Mesodermal cell (in vitro differentiated cells): ENCODE measurements at regions not wholly inside any gene's neighbourhood (a gene's known extent, or its start where the extent isn't known, plus 50 kb on each side); places are given as distances from the start of the nearest gene placed in this dataset.
A peak's percentile ranks its signal among the peaks of the same experiment; 100 is the strongest.

Experiments
- H3K27ac ChIP-seq: 2 replicates; pipeline ENCODE4 v1.7.0; 2013; ENCODE audit warnings: mild to moderate bottlenecking, low read depth, low read length, moderate library complexity; ENCODE audit not compliant: severe bottlenecking
- H3K36me3 ChIP-seq: 2 replicates; pipeline ENCODE4 v1.7.1; 2013; ENCODE audit warnings: mild to moderate bottlenecking, low read length, moderate library complexity; ENCODE audit not compliant: control insufficient read depth, insufficient read depth
- H3K4me1 ChIP-seq: one replicate; pipeline ENCODE4 v1.7.1; 2013; ENCODE audit warnings: mild to moderate bottlenecking, low read length; ENCODE audit not compliant: insufficient read depth, control insufficient read depth, poor library complexity, severe bottlenecking
- H3K4me3 ChIP-seq: 2 replicates; pipeline ENCODE4 v1.7.0; 2013; ENCODE audit warnings: low read length, control low read depth, mild to moderate bottlenecking; ENCODE audit not compliant: insufficient read depth, poor library complexity, severe bottlenecking; ENCODE audit errors: extremely low read depth
- H3K9me3 ChIP-seq: 2 replicates; pipeline ENCODE4 v1.7.1; 2013; ENCODE audit warnings: mild to moderate bottlenecking, low read length, moderate library complexity; ENCODE audit not compliant: control insufficient read depth
- WGBS, 2 experiments: methylation state at CpG; one replicate each; pipeline ENCODE4 v1.1.5; 2013; ENCODE audit warnings: missing lambda C conversion rate in 2 of 2; ENCODE audit not compliant: insufficient coverage in 2 of 2; 5-methylcytosine and 5-hydroxymethylcytosine counted together

GRCh38 chr2:160730296-160730995, 236.8 kb upstream of the RBMS1 start:
- Histone ChIP-seq H3K4me3 (no peak overlapping the region), H3K27ac (peak overlapping the region; percentile 87), H3K36me3 (no peaks in the 10 kb centered on the region), H3K4me1 (peaks cover 11% of the 10 kb centered on the region), H3K9me3 (no peaks in the 10 kb centered on the region)
- WGBS, 2 experiments = 75 to 100% methylated on average over 1 of the region's 1 CpG

GRCh38 chr2:160731415-160731814, 237.8 kb upstream of the RBMS1 start:
- H3K9me3 ChIP-seq = no peaks in the 10 kb centered on the region
- no peak overlapping the region for H3K27ac ChIP-seq

GRCh38 chr2:160731856-160732255, 238.2 kb upstream of the RBMS1 start:
- Histone ChIP-seq H3K9me3 (no peaks in the 10 kb centered on the region), H3K4me3 (no peak overlapping the region), H3K27ac (no peak overlapping the region)

More at GRCh38 chr2:160731415-160731814, 237.8 kb upstream of the RBMS1 start:
- Histone ChIP-seq H3K4me3 (no peak overlapping the region), H3K4me1 (peaks cover 18% of the 10 kb centered on the region), H3K36me3 (no peaks in the 10 kb centered on the region)

GRCh38 chr2:160735696-160736095, 242.1 kb upstream of the RBMS1 start:
- Histone ChIP-seq H3K4me3 (no peak overlapping the region), H3K4me1 (peaks cover 24% of the 10 kb centered on the region), H3K27ac (no peak overlapping the region), H3K36me3 (no peaks in the 10 kb centered on the region), H3K9me3 (no peaks in the 10 kb centered on the region)

More at GRCh38 chr2:160731856-160732255, 238.2 kb upstream of the RBMS1 start:
- no peaks in the 10 kb centered on the region for H3K36me3 ChIP-seq
- peaks cover 22% of the 10 kb centered on the region for H3K4me1 ChIP-seq

GRCh38 chr2:160736148-160737028, 242.8 kb upstream of the RBMS1 start:
- Histone ChIP-seq H3K4me3 (no peak overlapping the region), H3K27ac (peak overlapping the region; percentile 68), H3K36me3 (no peaks in the 10 kb centered on the region), H3K9me3 (no peaks in the 10 kb centered on the region), H3K4me1 (peaks cover 19% of the 10 kb centered on the region)
- 70 to 96% methylated on average over 2 to 3 of the region's 3 CpGs for WGBS, 2 experiments

GRCh38 chr2:160737247-160737646, 243.6 kb upstream of the RBMS1 start:
- peaks cover 19% of the 10 kb centered on the region for H3K4me1 ChIP-seq
- no peaks in the 10 kb centered on the region for H3K36me3 ChIP-seq
- no peaks in the 10 kb centered on the region for H3K9me3 ChIP-seq
- peak overlapping the region; percentile 68 for H3K27ac ChIP-seq
- no peak overlapping the region for H3K4me3 ChIP-seq
- WGBS, 2 experiments = 94% methylated on average over 2 of the region's 4 CpGs; no CpG with 5 or more reads in 1 of the 2 experiments

DNA sequence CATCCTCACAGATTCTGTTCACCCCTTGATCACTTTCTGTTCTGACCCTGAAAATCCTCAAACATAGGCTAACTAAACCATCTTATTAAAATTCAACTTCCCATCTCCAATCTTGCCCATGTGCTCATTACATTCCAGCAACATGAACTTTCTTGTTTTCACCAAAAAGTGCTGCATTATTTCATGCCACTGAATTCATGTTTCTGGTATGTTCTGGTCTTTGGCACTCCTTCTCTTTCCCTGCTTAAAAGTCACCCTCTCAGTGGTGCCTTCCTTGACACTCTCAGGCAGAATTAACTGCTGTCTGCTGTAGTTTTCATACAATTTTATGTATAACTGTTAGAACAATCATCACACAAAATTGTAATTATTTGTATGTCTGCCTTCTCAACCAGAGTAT, 247.7 kb upstream of the RBMS1 start:
- H3K4me3 ChIP-seq = no peak overlapping the region
- H3K27ac ChIP-seq = no peak overlapping the region
- H3K9me3 ChIP-seq = no peaks in the 10 kb centered on the region

DNA sequence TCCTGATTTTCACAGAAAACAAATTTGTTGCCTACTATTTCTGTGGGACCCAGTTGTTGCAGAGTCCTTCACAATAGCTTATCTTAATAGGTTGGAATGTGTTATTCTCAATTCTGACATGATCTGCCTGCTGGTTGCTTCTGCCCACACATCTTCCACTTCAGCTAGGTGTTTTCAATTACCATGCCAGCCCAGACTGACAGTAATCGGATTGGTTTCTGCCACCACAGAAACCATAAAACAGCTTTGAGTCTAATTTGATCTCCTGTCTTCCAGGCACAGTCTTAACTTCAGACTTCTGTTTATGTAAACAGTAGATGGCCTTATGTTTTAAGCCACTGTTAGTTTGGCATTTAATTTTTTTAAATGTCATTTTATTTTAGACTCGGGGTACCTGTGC, 248.2 kb upstream of the RBMS1 start:
- H3K9me3 ChIP-seq = no peaks in the 10 kb centered on the region
- H3K4me3 ChIP-seq = no peak overlapping the region
- 89 to 100% methylated on average over 1 of the region's 2 CpGs for WGBS, 2 experiments
- H3K36me3 ChIP-seq = no peaks in the 10 kb centered on the region
- peaks cover 8% of the 10 kb centered on the region for H3K4me1 ChIP-seq
- no peak overlapping the region for H3K27ac ChIP-seq

More for the DNA sequence above, 247.7 kb upstream of the RBMS1 start:
- Histone ChIP-seq H3K4me1 (peaks cover 14% of the 10 kb centered on the region), H3K36me3 (no peaks in the 10 kb centered on the region)

- no peaks in the 10 kb centered on the region for H3K36me3 ChIP-seq
- no peaks in the 10 kb centered on the region for H3K9me3 ChIP-seq
- WGBS, 2 experiments = 88 to 94% methylated on average over 2 of the region's 2 CpGs
- no peak overlapping the region for H3K27ac ChIP-seq
- H3K4me1 ChIP-seq = peaks cover 6% of the 10 kb centered on the region
- no peak overlapping the region for H3K4me3 ChIP-seq
These were observed 249.1 kb upstream of the RBMS1 start for GRCh38 chr2:160742667-160743066.

- WGBS, 2 experiments = 90 to 100% methylated on average over 2 of the region's 4 CpGs
- peaks cover 32% of the 10 kb centered on the region for H3K4me1 ChIP-seq
- H3K9me3 ChIP-seq = no peaks in the 10 kb centered on the region
- H3K4me3 ChIP-seq = no peak overlapping the region
- peak overlapping the region; percentile 75 for H3K27ac ChIP-seq
- no peaks in the 10 kb centered on the region for H3K36me3 ChIP-seq
These were observed 254.0 kb upstream of the RBMS1 start for GRCh38 chr2:160747501-160748170.
